Uterus (tissue), 3 donors: ENCODE measurements at regions not wholly inside any gene's neighbourhood (a gene's known extent, or its start where the extent isn't known, plus 50 kb on each side); places are given as distances from the start of the nearest gene placed in this dataset.
A peak's percentile ranks its signal among the peaks of the same experiment; 100 is the strongest.

ENCODE experiments used
- DNase-seq, 2 donors: peaks; one replicate each; pipeline ENCODE4 v3.0.0-alpha.2; 2019 to 2020
- H3K27ac ChIP-seq, 2 donors: fragments of 200-600 bp; sonication (generic); 1 replicate in 1 of 2; 2 replicates in 1 of 2; pipeline ENCODE4 v1.5.1; 2016 to 2018
- H3K27me3 ChIP-seq, 2 donors: fragments of 200-600 bp; sonication (generic); one replicate each; pipeline ENCODE4 v1.5.1; 2018 to 2019; ENCODE audit warnings: control low read depth in 1 of 2
- H3K36me3 ChIP-seq, 2 donors: fragments of 200-600 bp; sonication (generic); one replicate each; pipeline ENCODE4 v1.5.1; 2019; ENCODE audit warnings: control low read depth in 1 of 2
- H3K4me1 ChIP-seq, 2 donors: fragments of 200-600 bp; sonication (generic); one replicate each; pipeline ENCODE4 v1.5.1; 2018 to 2019; ENCODE audit warnings: control low read depth in 1 of 2
- H3K4me3 ChIP-seq, 2 donors: fragments of 200-600 bp; sonication (generic); 1 replicate in 1 of 2; 2 replicates in 1 of 2; pipeline ENCODE4 v1.5.1; 2018 to 2019; ENCODE audit warnings: mild to moderate bottlenecking in 1 of 2
- H3K9me3 ChIP-seq, 2 donors: fragments of 200-600 bp; sonication (generic); one replicate each; pipeline ENCODE4 v1.5.1; 2019; ENCODE audit warnings: control low read depth in 1 of 2
- CTCF ChIP-seq, 4 experiments: fragments of 200-600 bp in 2 of 4; fragments of 450-650 bp in 2 of 4; sonication (generic) in 2 of 4; IDR thresholded peaks; one replicate each; pipeline ENCODE4 v1.5.1; 2016 to 2019; ENCODE audit warnings: antibody characterized with exemption in 4 of 4, mild to moderate bottlenecking in 2 of 4, moderate library complexity in 1 of 4
- POLR2A ChIP-seq, 2 donors: fragments of 450-650 bp; IDR thresholded peaks; one replicate each; pipeline ENCODE4 v1.6.1; 2016; ENCODE audit warnings: antibody characterized with exemption in 2 of 2, mild to moderate bottlenecking in 1 of 2, moderate library complexity in 1 of 2
- intact Hi-C: fragments of 100-400 bp; cut with DNase I; formaldehyde crosslinking; loops from one replicate; pipeline ENCODE4 v1.15.1; 2023; ENCODE audit warnings: low total_unique reads
- donor health status: DM: yes; HTN: yes; CAD: no.

DNA sequence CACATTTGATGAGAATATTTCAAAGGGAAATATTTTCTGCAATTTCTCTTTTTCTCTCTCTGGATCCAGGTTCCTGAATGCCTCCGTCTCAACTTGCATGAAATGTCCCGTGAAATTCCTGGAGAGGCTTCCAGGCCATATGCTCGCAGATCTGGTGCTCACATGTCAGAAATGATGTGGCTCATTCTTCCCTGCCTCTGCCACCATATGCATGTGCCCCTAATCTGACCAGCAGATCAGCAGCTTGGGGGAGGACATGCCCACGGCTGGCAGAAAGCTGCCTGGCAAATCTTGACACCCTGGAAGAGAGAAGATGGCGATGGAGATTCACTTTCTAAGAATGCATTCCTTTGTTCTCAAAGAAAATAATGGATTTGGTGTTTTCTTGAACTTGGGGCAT lies 490.7 kb downstream of the RPS24 start:
- no peak overlapping the region for H3K4me3 ChIP-seq
- peak in 1 of 2 donors; percentile 6 for DNase-seq
- H3K36me3 ChIP-seq, result no peaks in the 10 kb centered on the region
- intact Hi-C loops, result no loop called here
- no peaks in the 10 kb centered on the region for H3K27me3 ChIP-seq
- H3K9me3 ChIP-seq, result no peaks in the 10 kb centered on the region
- no peak overlapping the region for H3K27ac ChIP-seq
- TF ChIP-seq CTCF (IDR thresholded peaks at IDR 0.05) (no peak), POLR2A (IDR thresholded peaks at IDR 0.05) (no peak)
- H3K4me1 ChIP-seq, result no peaks in the 10 kb centered on the region

- Histone ChIP-seq H3K4me1 (no peaks in the 10 kb centered on the region), H3K36me3 (no peaks in the 10 kb centered on the region), H3K27me3 (no peaks in the 10 kb centered on the region), H3K9me3 (no peaks in the 10 kb centered on the region), H3K4me3 (no peak overlapping the region), H3K27ac (peak overlapping the region; percentile 1 to 45)
- peak in 1 of 2 donors; percentile 20 for DNase-seq
- TF ChIP-seq POLR2A (IDR thresholded peaks at IDR 0.05) (no peak), CTCF (IDR thresholded peaks at IDR 0.05) (no peak)
- intact Hi-C loops, result no loop called here
Observed at GRCh38 chr10:78524941-78525340, 491.3 kb downstream of the RPS24 start.

DNA sequence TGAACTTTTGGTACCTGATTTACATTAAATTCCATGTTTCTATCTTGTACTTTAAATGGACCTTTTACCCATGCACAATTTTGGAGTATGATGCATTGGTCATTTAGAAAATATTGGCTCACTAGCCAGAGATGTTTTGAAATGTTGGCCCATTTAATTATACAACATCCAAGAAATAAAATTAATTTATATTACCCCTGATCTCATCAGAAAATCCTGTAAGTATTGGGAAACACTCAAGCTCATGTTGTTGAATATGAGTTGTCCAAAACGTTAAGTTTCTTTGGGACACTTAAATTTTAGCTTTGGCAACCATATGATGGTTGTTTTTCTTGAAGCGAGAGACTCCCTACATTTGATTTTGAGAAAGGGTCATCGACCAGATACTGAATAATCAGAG lies 492.7 kb downstream of the RPS24 start:
- no peaks in the 10 kb centered on the region for H3K36me3 ChIP-seq
- H3K4me3 ChIP-seq, result no peak overlapping the region
- H3K9me3 ChIP-seq, result no peaks in the 10 kb centered on the region
- peak overlapping the region in 1 of 2 donors; percentile 77 for H3K27ac ChIP-seq
- DNase-seq, result no peak
- intact Hi-C loops, result no loop called here
- H3K27me3 ChIP-seq, result no peaks in the 10 kb centered on the region
- no peaks in the 10 kb centered on the region for H3K4me1 ChIP-seq
- TF ChIP-seq CTCF (IDR thresholded peaks at IDR 0.05) (no peak), POLR2A (IDR thresholded peaks at IDR 0.05) (no peak)

DNA sequence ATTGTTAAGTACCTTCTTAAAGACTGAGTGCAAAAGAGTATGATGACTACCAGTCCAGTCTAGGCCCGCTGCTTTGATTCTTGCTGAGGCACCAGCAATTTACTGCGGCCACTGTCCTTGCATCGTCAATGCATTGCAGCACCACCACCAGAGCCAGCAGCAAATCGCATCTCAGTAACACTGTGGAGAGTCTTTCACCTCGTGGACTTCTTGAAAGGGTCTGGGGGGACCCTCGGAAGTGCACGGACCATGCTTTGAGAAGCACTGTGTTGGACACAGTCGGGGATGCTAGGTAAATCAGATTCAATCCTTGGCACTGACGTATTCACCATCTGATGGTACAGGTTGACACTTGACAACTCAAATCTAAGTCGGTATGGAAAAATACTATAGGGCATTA lies 493.6 kb downstream of the RPS24 start:
- Histone ChIP-seq H3K4me3 (no peak overlapping the region), H3K36me3 (no peaks in the 10 kb centered on the region), H3K4me1 (no peaks in the 10 kb centered on the region), H3K27ac (peak overlapping the region in 1 of 2 donors; percentile 77), H3K9me3 (no peaks in the 10 kb centered on the region), H3K27me3 (no peaks in the 10 kb centered on the region)
- TF ChIP-seq CTCF (IDR thresholded peaks at IDR 0.05) (no peak), POLR2A (IDR thresholded peaks at IDR 0.05) (no peak)
- DNase-seq, result peak in 1 of 2 donors; percentile 6
- intact Hi-C loops, result no loop called here

GRCh38 chr10:78528749-78529204 lies 495.1 kb downstream of the RPS24 start:
- Histone ChIP-seq H3K27ac (no peak overlapping the region), H3K36me3 (no peaks in the 10 kb centered on the region), H3K9me3 (no peaks in the 10 kb centered on the region), H3K27me3 (no peaks in the 10 kb centered on the region), H3K4me1 (no peaks in the 10 kb centered on the region), H3K4me3 (no peak overlapping the region)
- intact Hi-C loops, result no loop called here
- DNase-seq, result peak in 1 of 2 donors; percentile 1
- TF ChIP-seq POLR2A (IDR thresholded peaks at IDR 0.05), result no peak
- no peak for TF ChIP-seq CTCF (IDR thresholded peaks at IDR 0.05)
